H1 (cell line): ENCODE measurements at regions not wholly inside any gene's neighbourhood (a gene's known extent, or its start where the extent isn't known, plus 50 kb on each side); places are given as distances from the start of the nearest gene placed in this dataset.

Experiments
- ASH2L ChIP-seq: fragments of 200-600, 300-600 bp; sonication (generic); IDR thresholded peaks from one replicate; pipeline ENCODE4 v1.7.1; 2017; ENCODE audit warnings: low read length
- GTF2F1 ChIP-seq: IDR thresholded peaks from 2 replicates; pipeline ENCODE4 v1.6.1; 2012; ENCODE audit warnings: low read depth, low read length, improper control_type of control experiment, borderline replicate concordance
- RBBP5 ChIP-seq: IDR thresholded peaks from 2 replicates; pipeline ENCODE4 v1.7.1; 2012; ENCODE audit warnings: low read depth, mild to moderate bottlenecking, inconsistent platforms, low read length, moderate library complexity, borderline replicate concordance
- SIN3A ChIP-seq, 2 experiments: IDR thresholded peaks in 1 of 2; conservative IDR thresholded peaks in 1 of 2; 2 replicates each; pipeline ENCODE4 v1.6.1; 2011 to 2012; ENCODE audit warnings: low read length in 2 of 2, improper control_type of control experiment in 1 of 2, low read depth in 1 of 2, mild to moderate bottlenecking in 1 of 2

DNA sequence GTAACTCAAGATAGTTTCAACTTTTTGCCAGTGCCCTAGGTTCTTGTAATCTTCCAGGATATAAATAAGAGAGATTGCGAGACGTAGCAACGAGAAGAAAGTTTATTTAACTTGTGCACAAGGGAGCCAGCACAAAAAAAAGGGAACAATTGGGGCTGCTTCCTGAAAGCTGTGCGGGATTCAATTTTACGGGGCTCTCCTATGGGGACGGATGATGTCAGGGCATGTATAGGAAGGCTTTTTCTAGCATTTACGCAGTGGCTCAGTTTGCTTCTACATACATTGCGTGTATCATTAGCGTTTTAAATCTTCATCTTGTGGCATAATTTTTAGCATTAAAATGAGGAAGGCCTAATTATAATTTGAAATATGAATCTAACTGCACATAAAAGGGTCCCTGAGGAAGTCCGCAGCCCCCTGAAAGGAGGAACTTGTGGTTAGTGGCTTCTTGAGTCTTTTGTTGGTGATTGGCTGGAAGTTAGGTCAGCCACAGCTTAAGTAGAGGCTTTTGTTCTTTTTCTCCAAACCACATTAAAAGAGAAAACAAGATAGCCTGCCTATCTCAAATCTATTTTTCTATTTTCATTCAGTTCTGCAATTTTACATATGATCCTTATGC lies 668.2 kb upstream of the NDST4 start (continued):
- no peak for TF ChIP-seq SIN3A (conservative IDR thresholded peaks at IDR 0.05 in 1 of 2, IDR thresholded peaks at IDR 0.05 in 1 of 2; ENCODE audit: low read depth in 1 of 2, low read length in 2 of 2)
- no peak for TF ChIP-seq ASH2L
- TF ChIP-seq RBBP5, result no peak
- no peak for TF ChIP-seq GTF2F1
- TF ChIP-seq, all 59 proteins: peak for 0
